ENCODE measurements at regions not wholly inside any gene's neighbourhood (a gene's known extent, or its start where the extent isn't known, plus 50 kb on each side); places are given as distances from the start of the nearest gene placed in this dataset.
"Not testable (repeated sequence)": the region's sequence is repeated elsewhere in the genome, so short reads cannot be mapped to it uniquely, and the experiment has no call there.

GRCh38 chrX:35617836-35618235, 180.3 kb upstream of the MAGEB16 start:
- DNase-seq (ENCODE audit: low spot score) = no peak

- DNase-seq (ENCODE audit: low spot score) = no peak
Measured at GRCh38 chrX:35622040-35622439, 176.1 kb upstream of the MAGEB16 start.

- DNase-seq (ENCODE audit: low spot score) = no peak
Measured at GRCh38 chrX:35622601-35623000, 175.5 kb upstream of the MAGEB16 start.

- no peak for DNase-seq (ENCODE audit: low spot score)
Measured at GRCh38 chrX:35625714-35626113, 172.4 kb upstream of the MAGEB16 start.

GRCh38 chrX:35626124-35626523, 172.0 kb upstream of the MAGEB16 start:
- no peak for DNase-seq (ENCODE audit: low spot score)

GRCh38 chrX:35635971-35636370, 162.2 kb upstream of the MAGEB16 start:
- DNase-seq (ENCODE audit: low spot score) = not testable (repeated sequence)

- no peak for DNase-seq (ENCODE audit: low spot score)
Measured at GRCh38 chrX:35664833-35665232, 133.3 kb upstream of the MAGEB16 start.

- no peak for DNase-seq (ENCODE audit: low spot score)
Measured at GRCh38 chrX:35665311-35665710, 132.8 kb upstream of the MAGEB16 start.

GRCh38 chrX:35670889-35671288, 127.3 kb upstream of the MAGEB16 start:
- no peak for DNase-seq (ENCODE audit: low spot score)

- DNase-seq (ENCODE audit: low spot score) = no peak
Measured at GRCh38 chrX:35675151-35675550, 123.0 kb upstream of the MAGEB16 start.

- DNase-seq (ENCODE audit: low spot score) = no peak
Measured at GRCh38 chrX:35680940-35681346, 117.2 kb upstream of the MAGEB16 start.

GRCh38 chrX:35682476-35682875, 115.7 kb upstream of the MAGEB16 start:
- no peak for DNase-seq (ENCODE audit: low spot score)

- DNase-seq (ENCODE audit: low spot score) = no peak
Measured at GRCh38 chrX:35696760-35697234, 101.3 kb upstream of the MAGEB16 start.

GRCh38 chrX:35699642-35700041, 98.5 kb upstream of the MAGEB16 start:
- no peak for DNase-seq (ENCODE audit: low spot score)

GRCh38 chrX:35700121-35700520, 98.0 kb upstream of the MAGEB16 start:
- no peak for DNase-seq (ENCODE audit: low spot score)

- DNase-seq (ENCODE audit: low spot score) = no peak
Measured at GRCh38 chrX:35711281-35711680, 86.9 kb upstream of the MAGEB16 start.

GRCh38 chrX:35722128-35722527, 76.0 kb upstream of the MAGEB16 start:
- no peak for DNase-seq (ENCODE audit: low spot score)

- no peak for DNase-seq (ENCODE audit: low spot score)
Measured at GRCh38 chrX:35726176-35726575, 72.0 kb upstream of the MAGEB16 start.

GRCh38 chrX:35728481-35728880, 69.7 kb upstream of the MAGEB16 start:
- no peak for DNase-seq (ENCODE audit: low spot score)

- no peak for DNase-seq (ENCODE audit: low spot score)
Measured at GRCh38 chrX:35733879-35734278, 64.3 kb upstream of the MAGEB16 start.

- no peak for DNase-seq (ENCODE audit: low spot score)
Measured at GRCh38 chrX:35741142-35741541, 57.0 kb upstream of the MAGEB16 start.

- DNase-seq (ENCODE audit: low spot score) = no peak
Measured at GRCh38 chrX:35743331-35743730, 54.8 kb upstream of the MAGEB16 start.
